ENCODE measurements at regions not wholly inside any gene's neighbourhood (a gene's known extent, or its start where the extent isn't known, plus 50 kb on each side); places are given as distances from the start of the nearest gene placed in this dataset.

GRCh38 chr13:83702021-83702420, 180.3 kb downstream of the SLITRK1 start:
- Histone ChIP-seq H3K9me3 (replicated peaks; ENCODE audit: control insufficient read depth, insufficient read depth, low read length) (no peaks in the 10 kb centered on the region), H3K4me2 (ENCODE audit: insufficient read depth, low read length) (no peak overlapping the region), H3K27ac (ENCODE audit: insufficient read depth, low read depth, low read length) (no peak overlapping the region), H3K9ac (replicated peaks; ENCODE audit: extremely low read depth, insufficient read depth, low read length) (no peak overlapping the region), H3K4me3 (replicated peaks in 1 of 3; ENCODE audit: insufficient read depth in 1 of 3, low read depth in 1 of 3, low read length in 3 of 3) (no peak overlapping the region), H2AFZ (ENCODE audit: low read depth, low read length) (no peak overlapping the region), H3K36me3 (ENCODE audit: control insufficient read depth in 2 of 2, extremely low read depth in 1 of 2, insufficient read depth in 2 of 2, low read length in 2 of 2) (no peaks in the 10 kb centered on the region), H3K9me1 (replicated peaks; ENCODE audit: control insufficient read depth, extremely low read depth, insufficient read depth, low read length) (no peaks in the 10 kb centered on the region), H3K4me1 (ENCODE audit: control insufficient read depth, extremely low read depth, insufficient read depth, low read length) (no peaks in the 10 kb centered on the region), H3K79me2 (ENCODE audit: control insufficient read depth, insufficient read depth, low read length) (no peaks in the 10 kb centered on the region), H3K27me3 (ENCODE audit: control insufficient read depth in 2 of 2, insufficient read depth in 2 of 2, low read length in 2 of 2) (no peaks in the 10 kb centered on the region), H4K20me1 (replicated peaks; ENCODE audit: control insufficient read depth, extremely low read depth, insufficient read depth, low read length) (no peaks in the 10 kb centered on the region)
- ChIA-PET CTCF (no interaction called here), POLR2A (no interaction called here)
- intact Hi-C loops (cut with micrococcal nuclease) (no loop called here), dilution Hi-C loops (cut with MboI; ENCODE audit: extremely low pct_ligation_motif_present, low sequenced_read_pairs) (no loop called here)
- BruUV-seq (replicated peaks), result no TSS peak
- FAIRE-seq (no peak), DNase-seq (ENCODE audit: low read depth, low spot score) (no peak)
- TF ChIP-seq POLR2A (IDR thresholded peaks at IDR 0.05; ENCODE audit: low read depth, low read length), result no peak
- TF ChIP-seq, protein P1, sequence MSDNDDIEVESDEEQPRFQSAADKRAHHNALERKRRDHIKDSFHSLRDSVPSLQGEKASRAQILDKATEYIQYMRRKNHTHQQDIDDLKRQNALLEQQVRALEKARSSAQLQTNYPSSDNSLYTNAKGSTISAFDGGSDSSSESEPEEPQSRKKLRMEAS (IDR thresholded peaks at IDR 0.05; ENCODE audit: insufficient read depth, insufficient read length), result no peak
- TF ChIP-seq FOS (IDR thresholded peaks at IDR 0.05; ENCODE audit: borderline replicate concordance, insufficient read depth, low read length), result no peak
- no peak for TF ChIP-seq POLR2AphosphoS5 (IDR thresholded peaks at IDR 0.05; ENCODE audit: insufficient read depth, low read depth, low read length)
- TF ChIP-seq JUN (IDR thresholded peaks at IDR 0.05; ENCODE audit: borderline replicate concordance, insufficient read depth, insufficient read length, low read depth), result no peak
- TF ChIP-seq, protein P2, sequence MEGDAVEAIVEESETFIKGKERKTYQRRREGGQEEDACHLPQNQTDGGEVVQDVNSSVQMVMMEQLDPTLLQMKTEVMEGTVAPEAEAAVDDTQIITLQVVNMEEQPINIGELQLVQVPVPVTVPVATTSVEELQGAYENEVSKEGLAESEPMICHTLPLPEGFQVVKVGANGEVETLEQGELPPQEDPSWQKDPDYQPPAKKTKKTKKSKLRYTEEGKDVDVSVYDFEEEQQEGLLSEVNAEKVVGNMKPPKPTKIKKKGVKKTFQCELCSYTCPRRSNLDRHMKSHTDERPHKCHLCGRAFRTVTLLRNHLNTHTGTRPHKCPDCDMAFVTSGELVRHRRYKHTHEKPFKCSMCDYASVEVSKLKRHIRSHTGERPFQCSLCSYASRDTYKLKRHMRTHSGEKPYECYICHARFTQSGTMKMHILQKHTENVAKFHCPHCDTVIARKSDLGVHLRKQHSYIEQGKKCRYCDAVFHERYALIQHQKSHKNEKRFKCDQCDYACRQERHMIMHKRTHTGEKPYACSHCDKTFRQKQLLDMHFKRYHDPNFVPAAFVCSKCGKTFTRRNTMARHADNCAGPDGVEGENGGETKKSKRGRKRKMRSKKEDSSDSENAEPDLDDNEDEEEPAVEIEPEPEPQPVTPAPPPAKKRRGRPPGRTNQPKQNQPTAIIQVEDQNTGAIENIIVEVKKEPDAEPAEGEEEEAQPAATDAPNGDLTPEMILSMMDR (IDR thresholded peaks at IDR 0.05; ENCODE audit: extremely low read depth in 1 of 2, insufficient read depth in 1 of 2, low read depth in 1 of 2, low read length in 2 of 2), result no peak
- no peak for TF ChIP-seq GATA2 (IDR thresholded peaks at IDR 0.05; ENCODE audit: insufficient read depth, insufficient read length, low read depth, low read length)

All from endothelial cell of umbilical vein (primary cell).